OCI-LY3 (cell line): ENCODE measurements at regions not wholly inside any gene's neighbourhood (a gene's known extent, or its start where the extent isn't known, plus 50 kb on each side); places are given as distances from the start of the nearest gene placed in this dataset.

Source experiments
- H2AFZ ChIP-seq: fragments of 200-600, 300-600 bp; shearing (Covaris generic); 2 replicates; pipeline ENCODE4 v1.6.0; 2014; ENCODE audit warnings: antibody characterized with exemption, low read depth, low read length
- H3K27ac ChIP-seq: fragments of 200-600, 300-600 bp; sonication (generic); 2 replicates; pipeline ENCODE4 v1.5.1; 2014; ENCODE audit warnings: mild to moderate bottlenecking, low read length, moderate library complexity, mixed read lengths
- H3K27me3 ChIP-seq: fragments of 200-600, 300-600 bp; sonication (generic); 2 replicates; pipeline ENCODE4 v1.6.1; 2014; ENCODE audit warnings: low read depth, low read length, mixed read lengths
- H3K36me3 ChIP-seq: fragments of 200-600, 300-600 bp; sonication (generic); replicated peaks from 2 replicates; pipeline ENCODE3; 2014; ENCODE audit warnings: low read depth, low read length, mixed read lengths
- H3K4me1 ChIP-seq: fragments of 300-600, 200-600 bp; sonication (generic); 2 replicates; pipeline ENCODE4 v1.6.1; 2014; ENCODE audit warnings: low read length, mixed read lengths
- H3K4me2 ChIP-seq: fragments of 200-600, 300-600 bp; sonication (generic); 2 replicates; pipeline ENCODE4 v1.6.1; 2014; ENCODE audit warnings: low read length, mixed read lengths
- H3K4me3 ChIP-seq: fragments of 300-600, 200-600 bp; sonication (generic); 2 replicates; pipeline ENCODE4 v1.5.1; 2014; ENCODE audit warnings: antibody characterized with exemption, mild to moderate bottlenecking, low read length, moderate library complexity
- H3K79me2 ChIP-seq: fragments of 300-600, 200-600 bp; shearing (Covaris generic); 2 replicates; pipeline ENCODE4 v1.6.1; 2014; ENCODE audit warnings: mild to moderate bottlenecking, low read length, mixed read lengths
- H3K9ac ChIP-seq: fragments of 300-600, 200-600 bp; shearing (Covaris generic); 2 replicates; pipeline ENCODE4 v1.6.0; 2014; ENCODE audit warnings: mild to moderate bottlenecking, low read length, moderate library complexity
- H3K9me3 ChIP-seq: fragments of 200-600, 300-600 bp; shearing (Covaris generic); 2 replicates; pipeline ENCODE4 v1.6.1; 2014; ENCODE audit warnings: low read length, mixed read lengths; ENCODE audit not compliant: insufficient read depth
- H4K20me1 ChIP-seq: fragments of 200-600, 300-600 bp; sonication (generic); 2 replicates; pipeline ENCODE4 v1.6.1; 2016; ENCODE audit warnings: low read length, mixed read lengths; ENCODE audit not compliant: insufficient read depth
- CTCF ChIP-seq: fragments of 200-600, 300-600 bp; sonication (generic); IDR thresholded peaks from 2 replicates; pipeline ENCODE4 v1.5.1; 2014; ENCODE audit warnings: antibody characterized with exemption, low read length, low read depth
- EZH2phosphoT487 ChIP-seq: fragments of 200-600 bp; shearing (Covaris generic); IDR thresholded peaks from 2 replicates; pipeline ENCODE4 v1.6.1; 2018; ENCODE audit warnings: antibody characterized with exemption, mixed run types, low read depth

- Histone ChIP-seq H3K4me2 (peak overlapping the region; percentile 39; the same call in 1 of the 2 replicates), H2AFZ (peak overlapping the region; percentile 82), H3K9ac (no peak overlapping the region), H3K4me1 (no peaks in the 10 kb centered on the region), H3K79me2 (no peaks in the 10 kb centered on the region), H3K36me3 (no peaks in the 10 kb centered on the region), H3K4me3 (no peak overlapping the region), H3K27me3 (no peaks in the 10 kb centered on the region), H4K20me1 (no peaks in the 10 kb centered on the region), H3K27ac (no peak overlapping the region), H3K9me3 (no peaks in the 10 kb centered on the region)
- TF ChIP-seq EZH2phosphoT487, result no peak
- TF ChIP-seq CTCF, result peak; percentile 83
Measured at GRCh38 chr7:110442381-110442837, 648.5 kb upstream of the LRRN3 start.

GRCh38 chr7:110446658-110447057 is 644.3 kb upstream of the LRRN3 start:
- Histone ChIP-seq H3K9ac (no peak overlapping the region), H3K36me3 (no peaks in the 10 kb centered on the region), H3K4me1 (peaks cover 21% of the 10 kb centered on the region), H3K4me3 (no peak overlapping the region), H3K27ac (no peak overlapping the region), H3K79me2 (no peaks in the 10 kb centered on the region), H2AFZ (no peak overlapping the region), H4K20me1 (no peaks in the 10 kb centered on the region), H3K4me2 (no peak overlapping the region), H3K9me3 (no peaks in the 10 kb centered on the region), H3K27me3 (no peaks in the 10 kb centered on the region)
- TF ChIP-seq CTCF (no peak), EZH2phosphoT487 (no peak)

GRCh38 chr7:110448918-110449317 is 642.0 kb upstream of the LRRN3 start:
- Histone ChIP-seq H3K27ac (peak overlapping the region; percentile 19), H3K79me2 (no peaks in the 10 kb centered on the region), H3K9me3 (no peaks in the 10 kb centered on the region), H3K9ac (no peak overlapping the region), H3K4me1 (peaks cover 21% of the 10 kb centered on the region), H3K27me3 (no peaks in the 10 kb centered on the region), H3K4me2 (peak overlapping the region; percentile 42), H4K20me1 (no peaks in the 10 kb centered on the region), H3K4me3 (no peak overlapping the region), H3K36me3 (no peaks in the 10 kb centered on the region), H2AFZ (no peak overlapping the region)
- no peak for TF ChIP-seq CTCF

- Histone ChIP-seq H3K79me2 (no peaks in the 10 kb centered on the region), H3K4me3 (peak overlapping the region; percentile 8; the same call in 1 of the 2 replicates), H3K36me3 (no peaks in the 10 kb centered on the region), H4K20me1 (no peaks in the 10 kb centered on the region), H3K4me2 (peak overlapping the region; percentile 39), H3K27ac (no peak overlapping the region), H3K9me3 (no peaks in the 10 kb centered on the region), H3K9ac (no peak overlapping the region), H3K4me1 (peaks cover 13% of the 10 kb centered on the region), H3K27me3 (no peaks in the 10 kb centered on the region), H2AFZ (no peak overlapping the region)
- TF ChIP-seq EZH2phosphoT487 (no peak), CTCF (no peak)
Measured at GRCh38 chr7:110454713-110455112, 636.2 kb upstream of the LRRN3 start.
